Stimulated activated CD4-positive, alpha-beta T cell treated with anti-CD3 and anti-CD28 coated beads, Interleukin-4, amount 100 ng/mL, for 48 hours (primary cell): ENCODE measurements at regions not wholly inside any gene's neighbourhood (a gene's known extent, or its start where the extent isn't known, plus 50 kb on each side); places are given as distances from the start of the nearest gene placed in this dataset.

ENCODE experiments used
- DNase-seq, 2 donors: peaks; one replicate each; pipeline ENCODE4 v3.0.0-alpha.2; 2020; ENCODE audit warnings: low read depth in 2 of 2

DNA sequence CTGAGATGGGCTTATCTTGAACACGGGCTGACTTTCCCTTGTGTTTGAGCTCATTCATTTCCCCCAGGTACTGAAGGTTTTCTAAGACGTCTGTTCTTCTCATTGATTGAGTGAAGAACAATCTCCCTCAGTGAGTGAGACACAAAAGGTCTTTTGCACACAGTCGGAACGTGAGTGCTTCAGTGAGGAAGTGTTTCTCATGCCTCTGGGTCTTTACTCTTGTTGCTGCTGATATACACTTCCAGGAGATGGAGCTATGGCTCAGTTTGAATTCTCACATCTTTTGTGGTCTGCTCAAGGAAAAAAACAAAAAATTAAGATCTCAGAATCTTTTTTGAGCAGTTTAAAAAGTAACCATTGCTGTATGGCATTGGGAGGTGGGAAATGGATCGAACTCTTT is 981.9 kb upstream of the TENM3 start:
- no peak for DNase-seq

DNA sequence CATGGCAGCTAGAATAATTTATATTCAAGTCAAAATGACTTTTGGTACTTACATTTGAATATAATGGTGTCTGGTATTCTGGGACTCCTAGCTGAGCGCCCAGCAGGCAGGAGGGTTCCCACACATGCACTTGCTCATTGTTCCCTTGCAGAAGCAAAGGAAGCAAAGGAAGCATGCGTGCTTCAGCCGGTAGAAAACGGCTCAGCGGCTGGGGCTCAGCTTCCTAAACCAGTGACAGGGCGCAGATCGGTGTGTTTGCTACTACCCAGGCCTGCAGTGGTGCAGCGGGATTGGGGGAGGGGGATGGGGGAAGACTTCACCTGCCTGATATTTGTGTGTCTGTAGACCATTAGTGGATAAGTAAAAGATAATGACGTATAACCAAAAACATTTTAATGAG is 978.3 kb upstream of the TENM3 start:
- DNase-seq, result no peak

DNA sequence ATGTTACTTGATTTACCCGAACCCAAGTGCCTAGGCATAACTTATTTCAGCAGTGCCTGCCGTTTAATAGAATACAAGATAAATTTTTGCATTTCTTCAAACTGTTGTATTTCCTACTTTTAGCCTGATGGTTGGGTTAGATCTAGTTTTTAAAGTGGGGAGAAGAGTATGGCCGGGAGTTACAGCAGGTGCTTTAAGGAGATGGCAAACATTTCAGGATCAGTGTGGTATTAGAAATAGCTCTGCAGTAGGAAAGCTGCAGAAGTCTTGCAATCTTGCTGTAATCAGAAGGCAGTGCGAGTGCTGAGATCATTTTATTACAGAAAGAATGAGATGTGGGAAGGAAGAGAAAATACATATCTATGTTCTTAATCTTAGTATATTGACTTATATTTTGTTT is 977.8 kb upstream of the TENM3 start:
- no peak for DNase-seq

DNA sequence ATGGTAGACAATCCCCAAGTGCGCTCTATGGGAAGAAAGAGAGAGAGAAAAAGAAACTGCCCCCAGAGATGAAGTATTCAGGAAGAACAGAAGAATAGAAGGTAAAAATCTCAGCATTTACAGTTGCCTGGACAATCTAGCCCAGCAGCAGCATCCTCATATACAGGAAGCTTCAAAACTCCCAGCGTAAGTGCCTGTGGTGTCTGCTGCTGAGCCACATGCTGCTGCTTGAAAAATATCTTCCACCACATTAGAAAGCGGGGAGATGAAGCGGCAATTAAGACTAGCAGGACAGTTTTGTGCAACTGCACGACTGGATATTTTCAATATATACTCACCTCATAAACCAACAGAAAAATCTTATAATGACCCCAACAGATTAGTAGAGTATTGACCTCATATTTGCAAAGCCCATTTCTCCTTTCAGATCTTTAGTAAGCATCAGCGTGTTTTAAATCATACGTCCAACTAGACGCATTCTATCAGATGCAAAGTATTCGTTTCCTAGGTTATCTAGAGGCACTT is 972.0 kb upstream of the TENM3 start:
- DNase-seq, result no peak

DNA sequence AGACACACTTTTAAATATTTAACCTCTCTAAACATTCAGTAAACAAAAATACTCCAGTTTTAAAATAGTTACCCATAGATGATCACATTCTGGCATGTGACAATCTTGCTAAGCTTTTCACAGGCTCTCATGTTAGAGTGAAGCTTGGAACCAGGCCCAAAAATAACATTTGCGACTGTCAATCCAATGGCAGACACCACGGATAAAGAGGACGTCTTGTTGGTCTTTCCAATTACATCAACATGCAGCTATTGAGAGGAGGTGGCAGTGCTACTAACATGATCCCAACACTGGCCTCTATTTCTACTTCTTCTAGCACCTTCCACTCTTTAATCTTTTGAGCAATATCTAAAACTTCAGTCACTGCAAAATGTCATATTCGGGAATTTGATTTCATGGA is 970.8 kb upstream of the TENM3 start:
- no peak for DNase-seq

DNA sequence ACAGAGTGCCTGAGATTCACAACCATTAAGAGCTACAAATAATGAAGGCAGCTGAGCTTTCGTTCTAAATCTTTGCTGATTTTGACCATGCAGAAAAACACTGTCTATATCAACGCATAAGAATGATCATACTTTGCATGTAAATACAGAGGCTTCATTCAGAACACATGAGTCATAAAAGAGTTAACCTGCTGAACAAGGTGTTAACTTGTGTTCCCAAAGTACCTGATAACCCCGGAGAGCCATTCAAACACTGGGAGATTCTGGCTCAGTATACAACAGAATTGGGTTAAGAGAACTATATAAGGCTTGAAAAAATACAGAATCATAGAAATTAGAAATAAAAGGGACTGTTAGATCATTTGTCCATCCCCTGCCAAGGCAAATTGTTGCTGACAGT is 964.3 kb upstream of the TENM3 start:
- no peak for DNase-seq

DNA sequence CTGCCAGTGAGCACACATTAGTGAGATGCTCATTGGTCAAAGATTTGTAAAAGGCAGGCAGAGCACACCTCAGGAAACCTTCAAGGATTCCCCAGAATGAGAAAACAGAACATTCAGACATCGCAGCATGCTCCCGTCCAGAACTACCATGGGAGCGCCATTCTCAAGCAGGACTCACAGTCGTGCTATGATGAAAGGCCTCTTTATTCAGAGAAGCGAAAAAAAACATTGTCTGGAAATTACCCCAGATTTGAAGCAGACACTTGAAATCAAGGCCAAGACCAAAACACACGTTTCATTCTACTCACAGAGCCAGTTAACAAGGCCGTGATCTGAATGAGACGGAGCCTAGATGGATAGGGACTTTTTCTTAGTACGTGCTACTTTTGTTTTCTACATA is 961.8 kb upstream of the TENM3 start:
- no peak for DNase-seq

DNA sequence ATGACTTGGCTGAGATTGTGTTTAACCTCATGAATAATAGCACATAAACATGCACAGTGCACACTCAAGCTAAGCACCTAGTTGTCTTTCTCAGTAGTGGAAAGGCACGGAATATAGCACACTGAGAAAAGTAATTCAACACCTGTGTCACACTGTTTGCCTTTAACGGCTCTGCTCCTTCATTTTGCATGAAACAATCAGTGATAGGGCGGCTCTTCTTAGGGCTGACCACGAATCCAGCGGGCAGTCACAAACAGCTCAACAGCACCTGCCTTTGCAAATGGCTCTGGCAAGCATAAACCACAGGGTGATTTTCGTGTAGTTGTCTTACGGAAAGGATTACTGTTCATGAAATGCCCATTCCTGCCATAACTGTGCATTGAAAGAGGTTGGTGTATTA is 954.0 kb upstream of the TENM3 start:
- DNase-seq, result no peak

DNA sequence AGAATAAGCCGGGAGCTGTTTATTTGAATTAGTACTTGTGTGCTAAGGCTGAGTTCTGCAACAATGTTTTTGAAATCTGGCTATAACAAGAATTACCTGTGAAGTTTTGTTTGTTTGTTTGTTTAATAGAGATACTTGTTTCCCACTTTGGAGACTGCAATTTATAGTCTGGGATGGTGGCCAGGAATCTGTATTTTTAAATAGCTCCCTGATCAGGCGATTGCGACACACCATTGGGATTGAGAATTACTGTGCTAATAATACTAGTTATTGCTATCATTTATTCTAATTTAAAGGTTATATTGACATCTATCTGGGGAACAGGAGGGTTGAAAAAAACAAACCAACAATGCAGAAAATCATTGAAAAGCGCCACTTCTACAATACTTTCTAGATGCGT is 951.6 kb upstream of the TENM3 start:
- DNase-seq, result no peak

DNA sequence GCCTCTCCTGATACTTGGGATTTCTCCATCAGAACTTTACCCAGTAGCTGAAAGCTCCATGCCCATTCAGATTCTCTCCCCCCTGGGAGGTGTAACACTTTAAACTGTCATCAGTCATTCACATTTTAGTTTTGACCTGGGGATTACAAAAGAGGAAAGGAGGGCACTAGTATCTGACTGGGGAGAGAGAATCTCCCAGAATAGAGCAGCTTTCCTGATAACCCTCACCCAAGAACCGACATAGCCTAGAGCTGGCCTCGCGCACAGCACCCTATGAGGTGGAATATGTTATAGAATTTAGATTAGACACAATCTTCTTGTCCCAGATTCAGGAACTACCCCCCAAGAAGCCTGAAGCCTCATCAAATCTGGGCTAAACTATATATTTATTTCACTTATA is 950.2 kb upstream of the TENM3 start:
- no peak for DNase-seq

DNA sequence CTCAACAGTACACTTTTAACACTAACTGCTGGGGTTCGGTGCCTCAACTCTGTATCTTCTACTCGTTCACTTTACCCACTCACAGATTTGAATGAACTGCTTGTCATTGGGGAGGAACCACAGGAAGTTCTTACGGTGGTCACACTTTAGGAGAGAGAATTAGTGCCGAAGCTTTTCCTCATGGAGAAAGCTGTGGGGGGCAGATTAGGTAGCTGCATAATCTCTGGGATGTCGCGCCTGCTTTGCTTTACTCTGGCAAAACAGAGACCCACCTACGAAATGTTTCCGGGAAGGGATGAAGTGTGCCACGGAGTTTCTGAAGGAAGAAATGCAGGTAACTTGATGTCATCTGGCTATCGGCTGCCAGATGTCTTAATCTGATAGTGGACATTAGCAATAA is 949.7 kb upstream of the TENM3 start:
- no peak for DNase-seq

DNA sequence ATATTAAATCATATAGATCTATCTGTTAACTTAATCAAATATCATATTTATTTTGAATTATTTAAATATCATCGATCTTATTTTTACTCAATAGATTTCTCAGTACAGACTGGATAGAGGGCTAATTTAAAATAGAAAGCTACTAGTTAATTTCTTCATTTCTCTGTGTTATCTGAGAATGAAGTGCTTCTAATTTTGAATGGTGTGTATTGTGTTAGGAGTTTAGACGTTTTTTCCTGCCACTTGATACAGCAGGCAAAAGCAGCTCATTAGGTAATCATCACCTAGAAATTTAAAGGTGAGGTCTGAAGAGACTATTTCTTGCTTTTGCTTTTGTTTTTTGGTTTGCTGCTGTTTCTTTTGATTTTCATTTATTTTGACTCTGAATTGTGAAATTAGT is 948.8 kb upstream of the TENM3 start:
- DNase-seq, result no peak

DNA sequence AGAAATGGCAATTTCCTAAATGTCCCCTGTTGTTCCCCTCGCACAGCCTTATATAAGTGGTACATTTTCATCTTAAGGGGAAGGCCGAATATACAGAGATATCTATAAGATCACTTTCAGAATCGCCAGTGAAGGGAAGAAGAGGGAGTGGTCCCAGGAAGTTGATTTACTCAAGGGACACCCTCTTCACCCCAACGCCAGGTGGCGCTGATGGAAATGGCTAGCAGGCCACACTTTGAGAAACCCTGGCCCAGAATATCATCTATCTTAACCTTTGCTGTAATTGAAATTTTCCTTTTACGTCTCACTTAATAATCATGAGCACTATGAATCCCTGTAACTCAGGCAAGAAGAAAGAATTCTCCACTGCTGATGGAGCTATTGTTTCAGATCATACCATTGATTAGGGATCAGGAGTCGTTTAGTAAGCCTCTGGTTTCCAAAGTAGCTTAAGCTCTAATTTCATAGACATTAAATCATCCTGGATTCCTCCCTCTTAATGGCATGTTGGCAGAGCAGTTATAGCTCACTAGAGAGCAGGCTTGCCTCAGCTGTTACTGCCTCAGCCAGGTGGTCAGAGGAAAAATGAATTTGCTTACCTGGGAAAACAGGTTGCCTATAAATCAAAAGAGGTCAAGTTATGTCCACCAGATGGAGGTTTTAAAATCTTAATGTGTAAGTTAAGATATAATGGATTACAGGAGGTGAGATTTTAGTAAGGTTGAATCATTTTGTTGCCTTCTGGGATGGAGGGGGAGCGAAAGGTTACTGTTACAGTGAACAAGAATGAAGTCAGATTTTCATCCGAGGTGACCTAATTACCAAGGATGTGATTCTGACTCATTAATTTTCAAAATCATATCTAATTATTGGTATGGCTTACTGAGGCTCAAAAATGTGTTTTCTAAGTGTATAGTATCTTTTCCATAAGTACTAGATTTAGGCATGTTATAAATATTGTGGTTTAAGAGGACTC is 941.2 kb upstream of the TENM3 start:
- peak; percentile 2 for DNase-seq

DNA sequence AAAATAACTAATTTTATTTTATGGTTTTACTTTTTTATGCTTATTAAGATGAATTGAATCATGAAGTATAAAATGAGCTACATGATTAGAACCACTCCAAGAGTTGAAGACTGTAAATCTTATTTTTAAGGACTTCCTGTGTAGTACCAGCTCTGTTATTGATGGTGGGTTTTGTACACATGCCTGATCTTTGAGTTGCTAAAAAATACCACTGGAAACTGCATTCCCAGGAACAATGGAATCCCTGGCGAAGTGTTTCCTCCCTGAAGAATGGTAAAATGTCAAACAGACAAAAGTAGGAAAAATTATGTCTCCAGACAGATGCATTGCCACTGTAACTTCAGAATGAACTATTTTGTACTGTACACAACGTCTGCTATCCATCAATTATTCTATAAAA is 935.4 kb upstream of the TENM3 start:
- no peak for DNase-seq

DNA sequence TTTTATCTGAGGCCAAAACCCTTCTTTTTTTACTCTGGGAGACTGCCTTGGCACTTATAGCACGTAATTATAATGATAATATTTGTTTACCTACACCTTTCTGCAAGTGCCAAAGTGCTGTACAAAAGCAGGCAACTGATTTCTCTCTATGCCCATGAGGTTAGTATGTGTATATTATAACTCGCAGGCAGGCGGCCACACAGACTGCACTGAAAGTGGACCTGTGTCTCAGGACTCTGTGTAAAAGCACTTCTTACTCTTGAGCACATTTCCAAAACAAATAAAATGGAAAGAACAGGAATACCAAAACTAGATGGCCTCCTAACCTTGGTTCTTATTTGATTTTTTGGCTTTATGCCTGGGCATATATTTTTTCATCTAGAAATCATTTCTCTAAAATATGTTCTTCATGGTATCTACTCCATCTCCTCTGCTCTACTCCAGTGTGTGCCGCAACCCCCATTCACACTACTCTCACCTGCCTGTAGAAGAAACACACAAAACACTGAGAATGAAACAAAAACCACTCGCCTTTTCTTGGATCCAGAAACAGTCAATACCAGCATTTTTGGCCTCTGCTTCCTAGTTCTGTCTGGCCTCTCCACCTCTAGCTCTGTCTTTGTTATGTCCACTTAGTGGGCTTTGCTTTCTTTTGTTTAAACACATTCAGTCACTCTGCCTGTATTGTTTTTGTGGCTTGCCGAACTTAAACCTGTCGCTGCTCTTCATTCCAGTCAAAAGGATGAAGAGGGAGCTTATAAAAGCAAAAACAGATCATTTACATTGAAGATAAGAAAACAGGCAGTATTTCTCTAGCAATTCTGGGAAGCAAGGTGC is 934.5 kb upstream of the TENM3 start:
- DNase-seq, result no peak

DNA sequence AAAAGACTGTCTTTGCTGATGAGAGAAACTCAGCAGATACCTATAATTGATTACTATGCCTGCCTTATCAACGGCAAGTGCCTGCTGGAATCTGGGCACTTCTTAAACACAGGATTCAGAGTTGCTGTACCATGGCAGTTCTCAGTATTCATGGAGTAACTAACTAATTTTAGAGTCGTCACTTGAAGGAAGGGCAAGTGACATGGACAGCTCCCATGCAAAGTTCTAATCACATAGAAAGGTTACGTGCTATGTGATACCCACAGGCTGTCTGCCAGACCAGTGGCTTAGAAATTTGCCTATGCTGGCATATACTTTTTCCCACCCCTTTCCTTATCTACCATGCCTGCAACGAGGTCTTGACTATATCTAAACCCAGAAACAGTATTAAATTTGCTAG is 931.1 kb upstream of the TENM3 start:
- DNase-seq, result no peak

DNA sequence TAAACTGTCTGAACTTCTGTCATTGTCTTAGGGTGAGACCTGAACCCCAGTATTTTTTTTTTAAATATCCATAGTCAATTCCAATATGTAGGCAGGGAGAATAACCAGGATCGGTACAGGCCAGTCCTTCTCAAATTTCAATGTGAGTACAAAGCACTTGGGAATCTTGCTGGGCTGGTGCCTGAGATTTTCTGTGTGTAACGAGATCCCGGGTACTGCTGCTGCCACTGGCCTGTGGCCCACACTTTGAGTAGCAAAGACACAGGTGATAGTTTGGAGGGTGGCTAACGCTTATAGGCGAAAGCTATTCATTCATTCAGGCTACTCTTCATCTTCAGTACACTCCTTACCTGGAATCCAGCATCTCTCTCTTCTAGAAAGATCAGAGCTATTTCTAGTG is 923.6 kb upstream of the TENM3 start:
- DNase-seq, result no peak

DNA sequence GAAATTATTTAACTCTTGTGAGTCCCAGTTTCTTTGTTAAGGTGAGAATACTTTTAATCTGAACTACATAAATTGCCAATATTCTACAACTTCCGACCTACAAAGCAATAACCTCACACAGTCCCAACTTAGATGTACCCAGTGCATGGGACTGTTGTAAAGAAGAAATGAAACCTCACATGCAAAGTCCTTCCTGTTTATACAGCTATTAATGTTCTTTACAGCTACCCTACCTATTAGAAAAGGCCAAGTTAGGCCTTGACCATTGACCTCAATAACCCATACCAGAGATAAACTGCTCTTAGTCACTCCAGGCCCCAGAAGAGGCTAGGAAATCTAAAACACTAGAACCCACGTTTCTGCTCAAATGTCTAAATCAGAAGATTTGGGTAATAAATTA is 920.1 kb upstream of the TENM3 start:
- no peak for DNase-seq

DNA sequence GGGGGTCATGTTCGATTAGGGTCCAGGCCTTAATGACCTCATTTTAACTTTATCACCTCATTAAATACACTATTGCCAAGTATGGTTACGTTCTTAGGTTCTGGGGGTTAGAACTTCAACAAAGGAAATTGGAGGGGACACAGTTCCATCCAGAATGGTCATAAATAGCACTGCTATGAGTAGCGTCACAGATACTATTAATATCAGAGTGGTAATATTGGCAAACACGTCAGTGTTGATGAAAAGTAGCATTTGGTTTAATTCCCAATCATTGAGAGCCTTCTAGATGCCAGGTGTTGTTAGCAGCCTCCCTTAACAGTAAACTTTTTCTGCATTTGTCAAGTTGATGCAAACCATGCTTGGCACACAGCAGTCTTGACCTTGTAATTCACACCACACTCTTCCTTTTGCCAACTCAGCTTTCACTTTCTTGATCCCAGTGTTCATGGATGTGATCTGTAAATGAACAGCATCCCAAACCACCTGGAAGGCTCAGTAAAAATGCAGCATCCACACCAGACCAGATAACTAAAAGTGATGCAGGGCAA is 912.5 kb upstream of the TENM3 start:
- DNase-seq, result no peak

DNA sequence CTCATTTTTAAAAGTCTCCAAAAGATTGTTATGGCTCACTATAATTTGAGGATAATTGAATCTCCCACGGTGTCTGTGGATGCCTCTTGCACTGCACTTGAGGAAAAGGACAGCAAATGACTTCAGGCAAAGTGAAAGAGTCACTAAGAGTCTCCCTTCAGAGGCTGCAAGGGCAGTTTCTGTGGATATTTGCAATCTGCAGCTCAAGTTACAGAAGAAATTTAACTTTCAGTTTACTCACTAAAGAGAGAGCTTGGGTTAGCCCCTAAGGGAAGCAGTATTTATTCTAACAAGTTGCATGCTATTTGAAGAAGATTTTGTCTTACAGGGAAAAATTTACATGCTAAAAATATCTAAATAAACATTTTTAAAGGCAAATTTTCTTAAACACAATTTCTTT is 912.0 kb upstream of the TENM3 start:
- DNase-seq, result no peak

DNA sequence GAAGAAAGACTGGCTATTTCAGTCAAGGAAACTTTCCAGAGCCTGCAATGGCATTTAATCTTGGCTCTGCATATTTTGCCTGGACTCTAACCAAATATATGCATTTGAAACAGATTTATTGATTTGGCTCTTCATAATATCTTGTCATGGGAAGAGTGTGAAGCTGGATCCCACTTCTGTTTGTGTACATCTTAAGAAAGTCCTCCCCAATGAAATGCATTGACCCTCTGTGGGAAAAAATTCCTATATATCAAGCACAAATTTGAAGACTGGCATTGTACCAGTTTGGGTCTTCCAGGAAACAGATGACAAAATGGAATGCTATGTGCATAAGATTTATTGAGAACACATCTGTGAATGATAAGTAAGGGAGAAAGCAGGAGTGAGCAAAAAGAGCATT is 897.3 kb upstream of the TENM3 start:
- DNase-seq, result no peak

DNA sequence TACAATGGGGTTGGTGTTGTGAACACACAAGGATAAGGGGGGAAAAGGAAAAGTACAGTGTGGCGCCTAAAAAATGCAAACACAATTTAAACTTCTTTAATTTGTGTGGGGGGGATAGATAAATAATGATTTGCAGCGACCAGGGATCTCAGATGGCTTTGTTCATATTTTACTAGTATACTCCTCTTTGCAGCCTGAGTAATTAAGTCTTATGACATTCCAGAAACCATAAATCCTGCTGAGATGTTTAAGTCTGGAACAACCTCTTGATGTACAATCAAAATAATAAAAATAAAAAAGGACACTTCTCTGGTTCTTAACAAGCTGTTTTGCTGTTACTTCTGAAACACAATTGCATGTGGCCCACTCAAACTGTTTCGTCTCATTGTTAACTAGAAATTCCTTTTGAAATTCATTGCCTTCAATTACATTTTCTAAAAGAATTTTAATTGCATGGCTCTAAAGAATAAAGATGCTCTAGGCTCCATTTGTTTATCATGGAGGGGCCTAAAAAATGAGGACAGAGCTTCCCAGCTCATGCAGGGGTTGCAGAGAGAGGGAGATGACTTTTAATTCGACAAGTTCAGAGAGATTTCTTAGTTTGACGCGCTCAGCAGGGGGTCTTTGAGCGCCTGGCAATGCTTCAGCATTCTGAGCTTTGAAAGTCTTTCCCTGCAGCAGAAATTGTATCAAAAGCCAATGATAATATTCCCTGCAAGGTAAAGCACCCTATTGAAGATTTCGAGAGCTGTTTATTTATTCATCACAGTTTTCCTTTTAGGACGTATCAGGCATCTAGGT is 892.4 kb upstream of the TENM3 start:
- no peak for DNase-seq
